Caco-2 (cell line): ENCODE measurements at regions not wholly inside any gene's neighbourhood (a gene's known extent, or its start where the extent isn't known, plus 50 kb on each side); places are given as distances from the start of the nearest gene placed in this dataset.

Source experiments
- BruUV-seq: library from RNA; stranded (reverse); fragments of 400-500 nt; replicated peaks from 2 replicates; lab custom pipeline; 2021; lab: Mats Ljungman, UMichigan
- CTCF ChIA-PET: fragments of 300-600 bp; sonication (Branson Sonifier 250); formaldehyde crosslinking; loops from one replicate; lab custom pipeline; 2022; ENCODE audit warnings: antibody characterized with exemption; lab: Charles Lee
- POLR2A ChIA-PET: fragments of 300-600 bp; sonication (Branson Sonifier 250); formaldehyde crosslinking; loops from one replicate; lab custom pipeline; 2022; ENCODE audit warnings: antibody characterized with exemption; lab: Charles Lee
- DNase-seq, 2 experiments: peaks; one replicate each; pipeline versions ENCODE4 v3.0.0 to v3.0.0-alpha.2; 2020 to 2022
- H3K27me3 ChIP-seq: replicated peaks from 2 replicates; pipeline ENCODE4 v1.6.0; 2011; ENCODE audit warnings: low read length; ENCODE audit not compliant: control insufficient read depth, insufficient read depth
- H3K36me3 ChIP-seq: 2 replicates; pipeline ENCODE4 v1.5.1; 2011; ENCODE audit warnings: low read length; ENCODE audit not compliant: control insufficient read depth, insufficient read depth
- H3K4me1 ChIP-seq: fragments of 250-450 bp; sonication (Bioruptor Pico); 2 replicates; pipeline ENCODE4 v1.5.1; 2020; ENCODE audit warnings: mild to moderate bottlenecking
- H3K4me3 ChIP-seq: 2 replicates; pipeline ENCODE4 v1.5.1; 2011; ENCODE audit warnings: low read depth, mild to moderate bottlenecking, control low read depth, low read length
- H3K9me3 ChIP-seq: fragments of 250-450 bp; sonication (Bioruptor Pico); 2 replicates; pipeline ENCODE4 v1.5.1; 2020; ENCODE audit warnings: mild to moderate bottlenecking, moderate library complexity
- H3K27ac Mint-ChIP-seq: one replicate; pipeline ENCODE4 v1.8.0; 2022; ENCODE audit warnings: mixed read lengths; ENCODE audit not compliant: unreplicated experiment
- H3K27me3 Mint-ChIP-seq: one replicate; pipeline ENCODE4 v1.8.0; 2022; ENCODE audit warnings: mixed read lengths; ENCODE audit not compliant: insufficient read depth, unreplicated experiment
- H3K36me3 Mint-ChIP-seq: one replicate; pipeline ENCODE4 v1.8.0; 2022; ENCODE audit warnings: mild to moderate bottlenecking, mixed read lengths; ENCODE audit not compliant: insufficient read depth, unreplicated experiment
- H3K4me1 Mint-ChIP-seq: one replicate; pipeline ENCODE4 v1.8.0; 2022; ENCODE audit warnings: low read depth, mixed read lengths; ENCODE audit not compliant: unreplicated experiment
- H3K4me3 Mint-ChIP-seq: one replicate; pipeline ENCODE4 v1.8.0; 2022; ENCODE audit warnings: mild to moderate bottlenecking, moderate library complexity, mixed read lengths; ENCODE audit not compliant: unreplicated experiment
- H3K9me3 Mint-ChIP-seq: one replicate; pipeline ENCODE4 v1.8.0; 2022; ENCODE audit warnings: mixed read lengths; ENCODE audit not compliant: unreplicated experiment
- intact Hi-C: fragments of 100-400 bp; cut with micrococcal nuclease; formaldehyde crosslinking; loops from one replicate; pipeline ENCODE4 v1.10.0; 2022; ENCODE audit not compliant: unreplicated experiment
- TF ChIP-seq, protein P1 (sequence below), 2 experiments: fragments of 200-600 bp in 1 of 2; IDR thresholded peaks; 1 replicate in 1 of 2; 2 replicates in 1 of 2; pipeline versions ENCODE4 v1.5.1 to v1.8.0; 2011 to 2022; ENCODE audit warnings: antibody characterized with exemption in 1 of 2, control low read depth in 1 of 2, inconsistent platforms in 1 of 2, low read depth in 1 of 2, low read length in 1 of 2, mild to moderate bottlenecking in 1 of 2, moderate library complexity in 1 of 2; ENCODE audit not compliant: insufficient read depth in 1 of 2, severe bottlenecking in 1 of 2, unreplicated experiment in 1 of 2

DNA sequence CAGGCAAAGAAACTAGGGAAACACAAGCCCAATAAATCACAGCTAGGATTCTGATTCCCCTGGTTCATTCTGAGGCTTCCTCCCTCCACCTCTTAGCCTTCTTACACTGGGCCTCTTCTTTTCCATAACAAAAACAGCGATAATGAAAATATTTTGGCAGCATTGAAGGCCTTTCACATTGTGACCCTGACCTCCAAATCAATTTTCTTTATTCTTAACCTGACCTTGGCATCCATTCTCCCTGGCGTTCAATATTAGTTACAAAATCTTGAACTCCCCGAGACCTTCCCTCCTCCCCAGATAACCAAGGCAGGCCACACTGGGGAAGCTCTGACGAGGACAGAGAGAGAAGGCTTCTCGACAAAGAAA lies 399.9 kb downstream of the ZSWIM6 start:
- Histone ChIP-seq H3K4me1 (no peaks in the 10 kb centered on the region), H3K27me3 (no peaks in the 10 kb centered on the region; the same call in 1 of the 2 replicates), H3K9me3 (no peaks in the 10 kb centered on the region), H3K4me3 (no peak overlapping the region), H3K36me3 (no peaks in the 10 kb centered on the region)
- no peaks in the 10 kb centered on the region for H3K9me3 Mint-ChIP-seq
- ChIA-PET CTCF (no interaction called here), POLR2A (no interaction called here)
- intact Hi-C loops = no loop called here
- no peaks in the 10 kb centered on the region for H3K4me1 Mint-ChIP-seq
- peaks cover 21% of the 10 kb centered on the region for H3K27me3 Mint-ChIP-seq
- TF ChIP-seq, protein P1, sequence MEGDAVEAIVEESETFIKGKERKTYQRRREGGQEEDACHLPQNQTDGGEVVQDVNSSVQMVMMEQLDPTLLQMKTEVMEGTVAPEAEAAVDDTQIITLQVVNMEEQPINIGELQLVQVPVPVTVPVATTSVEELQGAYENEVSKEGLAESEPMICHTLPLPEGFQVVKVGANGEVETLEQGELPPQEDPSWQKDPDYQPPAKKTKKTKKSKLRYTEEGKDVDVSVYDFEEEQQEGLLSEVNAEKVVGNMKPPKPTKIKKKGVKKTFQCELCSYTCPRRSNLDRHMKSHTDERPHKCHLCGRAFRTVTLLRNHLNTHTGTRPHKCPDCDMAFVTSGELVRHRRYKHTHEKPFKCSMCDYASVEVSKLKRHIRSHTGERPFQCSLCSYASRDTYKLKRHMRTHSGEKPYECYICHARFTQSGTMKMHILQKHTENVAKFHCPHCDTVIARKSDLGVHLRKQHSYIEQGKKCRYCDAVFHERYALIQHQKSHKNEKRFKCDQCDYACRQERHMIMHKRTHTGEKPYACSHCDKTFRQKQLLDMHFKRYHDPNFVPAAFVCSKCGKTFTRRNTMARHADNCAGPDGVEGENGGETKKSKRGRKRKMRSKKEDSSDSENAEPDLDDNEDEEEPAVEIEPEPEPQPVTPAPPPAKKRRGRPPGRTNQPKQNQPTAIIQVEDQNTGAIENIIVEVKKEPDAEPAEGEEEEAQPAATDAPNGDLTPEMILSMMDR (IDR thresholded peaks at IDR 0.05; ENCODE audit: insufficient read depth in 1 of 2, low read depth in 1 of 2, low read length in 1 of 2, severe bottlenecking in 1 of 2, unreplicated experiment in 1 of 2) = no peak
- no peak overlapping the region for H3K4me3 Mint-ChIP-seq
- BruUV-seq = no TSS peak
- H3K27ac Mint-ChIP-seq = no peak overlapping the region
- no peaks in the 10 kb centered on the region for H3K36me3 Mint-ChIP-seq
- no peak for DNase-seq

DNA sequence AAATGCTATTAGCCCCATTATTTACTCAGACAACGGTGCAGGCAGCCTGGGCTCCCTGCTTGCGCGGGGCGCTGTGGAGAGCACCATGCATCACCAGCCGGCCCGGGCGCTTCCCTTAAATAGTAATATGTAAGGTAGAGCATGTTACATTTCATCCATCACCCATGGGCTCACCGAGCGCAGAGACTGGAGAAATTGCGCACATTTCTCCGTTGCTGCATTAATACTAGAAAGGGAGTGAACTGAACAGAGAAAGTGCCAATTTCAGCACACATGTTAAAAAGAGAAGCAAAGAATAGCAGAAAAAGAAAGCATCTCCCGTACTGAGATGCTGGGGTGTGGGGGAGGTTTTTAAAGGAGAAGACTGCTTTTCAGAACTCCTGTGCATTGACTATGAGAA lies 400.3 kb downstream of the ZSWIM6 start:
- Mint-ChIP-seq H3K4me3 (no peak overlapping the region), H3K27ac (no peak overlapping the region), H3K36me3 (no peaks in the 10 kb centered on the region), H3K4me1 (no peaks in the 10 kb centered on the region), H3K9me3 (no peaks in the 10 kb centered on the region), H3K27me3 (peaks cover 21% of the 10 kb centered on the region)
- intact Hi-C loops = no loop called here
- H3K9me3 ChIP-seq = no peaks in the 10 kb centered on the region
- CTCF ChIA-PET = no interaction called here
- no peaks in the 10 kb centered on the region for H3K36me3 ChIP-seq
- TF ChIP-seq, protein P1 (IDR thresholded peaks at IDR 0.05; ENCODE audit: insufficient read depth in 1 of 2, low read depth in 1 of 2, low read length in 1 of 2, severe bottlenecking in 1 of 2, unreplicated experiment in 1 of 2) = no peak
- no TSS peak for BruUV-seq
- POLR2A ChIA-PET = no interaction called here
- no peaks in the 10 kb centered on the region for H3K4me1 ChIP-seq
- H3K27me3 ChIP-seq = no peaks in the 10 kb centered on the region; the same call in 1 of the 2 replicates
- no peak for DNase-seq
- H3K4me3 ChIP-seq = no peak overlapping the region

DNA sequence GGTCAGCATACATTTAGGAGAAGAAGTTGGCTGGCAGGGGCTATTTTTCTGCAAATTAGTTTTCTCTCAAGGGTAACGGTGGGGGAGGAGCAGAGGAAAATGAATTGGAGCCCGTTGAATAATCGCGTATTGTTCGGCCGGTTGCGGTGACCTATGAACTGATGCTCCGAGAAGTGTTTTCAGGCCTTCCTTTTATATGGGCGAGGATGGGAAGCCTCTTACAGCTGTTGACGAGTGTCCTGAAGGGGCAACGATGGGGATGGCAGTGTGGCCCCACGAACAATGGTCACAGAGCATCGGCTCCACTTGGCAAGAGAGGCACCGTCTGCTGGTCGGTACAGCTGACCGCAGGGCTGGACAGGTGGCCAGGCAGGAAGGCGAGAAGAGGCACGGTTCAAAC lies 400.7 kb downstream of the ZSWIM6 start:
- Mint-ChIP-seq H3K27me3 (peaks cover 21% of the 10 kb centered on the region), H3K4me3 (no peak overlapping the region), H3K9me3 (no peaks in the 10 kb centered on the region), H3K4me1 (no peaks in the 10 kb centered on the region), H3K36me3 (no peaks in the 10 kb centered on the region), H3K27ac (no peak overlapping the region)
- no peak overlapping the region for H3K4me3 ChIP-seq
- ChIA-PET POLR2A (no interaction called here), CTCF (no interaction called here)
- intact Hi-C loops = no loop called here
- no peaks in the 10 kb centered on the region for H3K36me3 ChIP-seq
- no TSS peak for BruUV-seq
- no peaks in the 10 kb centered on the region for H3K9me3 ChIP-seq
- H3K4me1 ChIP-seq = no peaks in the 10 kb centered on the region
- TF ChIP-seq, protein P1 (IDR thresholded peaks at IDR 0.05; ENCODE audit: insufficient read depth in 1 of 2, low read depth in 1 of 2, low read length in 1 of 2, severe bottlenecking in 1 of 2, unreplicated experiment in 1 of 2) = no peak
- no peaks in the 10 kb centered on the region; the same call in 1 of the 2 replicates for H3K27me3 ChIP-seq
- no peak for DNase-seq
